ENCODE measurements at regions not wholly inside any gene's neighbourhood (a gene's known extent, or its start where the extent isn't known, plus 50 kb on each side); places are given as distances from the start of the nearest gene placed in this dataset.

DNA sequence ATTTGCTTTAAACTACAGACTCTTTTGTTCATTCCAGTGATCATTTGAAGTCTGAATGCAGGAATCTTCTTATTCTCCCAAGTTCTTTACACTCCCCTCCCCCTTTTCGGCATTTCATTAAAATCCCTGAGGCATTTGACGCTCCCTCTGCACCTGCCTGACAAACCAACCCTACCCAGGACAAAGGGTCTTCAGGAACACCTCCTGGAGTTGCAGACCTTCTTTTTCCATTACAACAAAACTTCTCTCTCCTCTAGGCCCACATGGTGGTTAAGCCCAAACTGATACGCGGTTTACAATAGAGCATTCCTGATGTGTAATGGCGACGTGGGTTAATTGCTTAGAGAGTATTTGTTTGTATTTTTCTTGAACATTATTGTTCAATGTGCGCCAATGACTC is 367.4 kb downstream of the FBXO15 start:
- no peak for DNase-seq

DNA sequence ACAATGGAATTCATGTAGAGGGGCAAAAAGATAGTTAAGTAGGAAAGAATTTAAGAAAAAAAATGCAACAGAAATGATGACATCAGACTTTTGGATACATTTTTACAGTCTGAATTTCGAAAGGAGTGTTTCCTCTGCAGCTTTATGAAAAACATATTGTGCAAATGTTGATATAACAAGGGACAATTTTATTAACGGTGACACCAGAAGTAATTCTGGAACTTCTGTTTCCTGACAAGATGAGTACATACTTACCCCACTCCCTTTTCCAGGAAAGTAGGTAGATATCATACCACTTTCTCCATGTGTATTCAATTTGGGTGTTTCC is 369.6 kb downstream of the FBXO15 start:
- DNase-seq, result no peak

GRCh38 chr18:73777356-73778031 is 370.1 kb downstream of the FBXO15 start:
- DNase-seq, result no peak

GRCh38 chr18:73774811-73775509 is 372.7 kb downstream of the FBXO15 start:
- DNase-seq, result no peak

DNA sequence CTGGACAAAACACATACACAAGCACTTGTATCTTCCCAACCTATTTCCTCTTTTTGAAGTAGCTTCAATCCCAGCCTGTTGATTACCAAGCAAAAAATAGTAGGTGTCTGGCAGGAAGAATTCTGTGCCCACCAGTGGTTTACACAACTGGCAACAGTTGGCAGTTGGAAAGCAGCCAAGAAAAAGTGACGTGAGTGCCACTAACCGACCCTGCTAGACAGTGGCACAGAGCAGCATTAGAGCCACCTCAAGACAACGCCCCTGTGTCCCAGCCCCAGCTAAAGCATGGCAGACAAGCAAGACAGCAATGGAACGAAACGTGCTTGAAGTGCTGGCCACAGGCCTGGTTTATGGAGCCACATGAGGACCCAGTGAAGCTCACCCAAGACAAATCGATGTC is 379.6 kb downstream of the FBXO15 start:
- DNase-seq, result no peak

DNA sequence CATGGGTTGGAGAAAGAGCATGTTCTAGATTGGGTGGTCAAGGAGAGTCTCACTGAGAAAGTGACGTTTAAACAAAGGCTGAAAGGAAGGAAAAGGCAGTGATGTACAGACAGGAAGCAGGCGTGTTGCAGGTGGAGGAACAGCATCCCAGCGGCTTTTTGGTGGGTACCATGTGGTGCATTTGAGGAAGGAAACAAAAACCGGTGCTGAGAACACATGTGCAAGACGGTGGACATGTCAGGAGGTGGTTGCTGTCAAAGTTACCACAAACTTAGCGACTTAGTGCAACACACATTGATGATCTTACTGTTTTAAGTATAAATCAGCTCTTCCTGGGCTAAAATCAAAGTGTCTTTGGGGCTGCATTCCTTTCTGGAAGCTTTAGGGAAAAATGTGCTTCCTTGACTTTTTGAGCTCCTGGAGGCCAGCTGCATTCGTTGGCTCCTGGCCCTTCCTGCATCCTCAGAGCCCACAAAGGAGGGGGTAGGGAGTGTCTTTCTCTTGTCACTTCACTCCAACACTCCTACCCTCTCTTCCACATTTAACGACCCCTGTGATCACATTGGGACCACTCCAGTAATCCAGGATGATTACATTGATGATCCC is 380.6 kb downstream of the FBXO15 start:
- no peak for DNase-seq

DNA sequence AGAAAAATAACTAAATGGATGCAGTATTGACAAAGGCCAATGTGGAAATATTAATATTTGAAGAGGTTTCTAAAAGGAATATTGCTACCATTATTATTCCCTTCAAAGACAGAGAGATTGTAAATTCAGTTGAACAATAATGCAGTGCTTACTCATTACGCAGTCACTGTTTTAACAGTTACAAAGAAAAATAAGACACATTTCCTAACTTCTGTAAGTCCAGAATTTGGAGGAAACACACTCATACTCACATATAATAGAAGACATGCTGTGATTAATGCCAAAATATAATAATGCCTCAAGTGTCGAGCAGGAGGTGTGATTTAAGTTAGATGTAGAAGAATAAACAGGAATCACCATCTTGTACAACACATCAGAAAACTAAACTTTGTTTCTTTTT is 389.2 kb downstream of the FBXO15 start:
- DNase-seq, result no peak

GRCh38 chr18:73756256-73757091 is 391.2 kb downstream of the FBXO15 start:
- no peak for DNase-seq

- DNase-seq, result no peak
Observed at GRCh38 chr18:73752965-73753364, 394.7 kb downstream of the FBXO15 start.

DNA sequence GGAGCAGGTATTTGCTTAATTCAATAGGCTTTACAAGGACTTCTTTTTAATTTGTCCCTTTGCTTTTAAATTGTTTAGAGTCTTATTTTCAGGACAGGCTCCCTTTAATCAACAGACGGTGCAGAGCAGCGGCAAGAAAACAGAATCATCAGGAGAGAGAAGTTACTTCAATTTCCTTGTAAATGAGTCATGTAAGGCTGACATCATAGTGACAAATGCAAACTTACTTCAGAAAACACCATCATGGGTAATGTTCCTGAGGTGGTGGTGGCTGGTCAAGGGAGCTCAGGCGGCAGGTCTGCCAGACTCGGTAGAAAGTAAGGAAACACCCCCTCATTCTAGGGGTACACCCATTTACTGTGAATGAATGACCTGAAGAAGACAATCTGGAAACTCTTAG is 395.1 kb downstream of the FBXO15 start:
- DNase-seq, result peak; percentile 31

DNA sequence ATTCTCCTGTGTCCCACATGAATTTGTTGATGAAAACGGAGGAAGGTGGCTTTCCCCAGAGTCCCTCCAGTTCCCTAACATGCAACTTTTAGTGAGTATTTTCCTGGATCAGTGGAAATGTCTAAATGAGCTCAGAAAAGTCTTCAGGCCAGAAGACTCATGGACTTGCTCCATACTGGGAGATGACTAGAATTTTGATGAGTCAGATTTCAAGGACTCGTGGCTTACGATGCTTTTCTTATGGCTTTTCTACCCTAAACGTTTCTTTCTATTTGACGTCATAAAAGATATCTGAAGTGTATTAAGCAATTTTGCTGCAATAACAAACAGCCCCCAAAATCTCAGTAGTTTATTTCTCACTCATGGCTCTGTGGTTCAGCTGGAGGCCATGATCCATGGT is 397.6 kb downstream of the FBXO15 start:
- DNase-seq, result no peak

GRCh38 chr18:73749304-73749703 is 398.3 kb downstream of the FBXO15 start:
- no peak for DNase-seq

DNA sequence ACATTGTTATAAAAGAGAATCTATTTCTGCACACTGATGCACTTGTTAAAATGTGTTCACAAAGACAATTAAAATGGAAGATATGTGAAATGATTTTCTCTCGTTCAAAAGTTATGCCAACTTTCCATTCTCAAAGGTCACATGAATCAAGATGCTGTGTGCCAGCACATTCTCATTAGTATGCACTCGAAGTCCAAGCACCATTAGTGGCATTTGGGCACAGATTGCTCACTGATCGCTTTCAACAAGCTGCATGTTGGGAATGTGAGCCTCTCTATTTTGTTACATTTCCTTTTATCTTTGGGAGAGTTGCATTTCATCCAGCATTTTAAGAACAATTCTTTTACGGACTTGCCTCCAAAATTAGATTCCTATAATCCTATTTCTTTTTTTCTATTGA is 398.9 kb downstream of the FBXO15 start:
- no peak for DNase-seq

- no peak for DNase-seq
Observed at GRCh38 chr18:73746101-73746500, 401.5 kb downstream of the FBXO15 start.

DNA sequence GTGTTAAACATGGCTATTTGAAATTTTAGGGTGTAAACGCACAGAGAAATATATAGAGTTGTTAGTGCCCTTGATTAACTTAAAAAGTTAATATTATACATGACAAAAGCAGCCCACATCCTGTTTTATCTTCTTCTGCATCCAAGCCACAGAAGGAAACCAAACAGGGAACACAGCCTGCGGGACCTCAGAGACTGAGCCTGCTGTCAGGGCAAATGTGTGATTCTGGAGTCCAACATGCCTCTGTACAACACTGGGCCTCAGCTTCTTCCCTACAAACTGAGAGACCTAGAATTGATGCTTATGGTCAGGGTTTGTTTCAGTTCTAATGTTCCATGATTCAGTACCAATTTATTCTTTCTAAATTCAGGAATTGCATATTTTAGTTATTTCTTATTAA is 404.7 kb downstream of the FBXO15 start:
- no peak for DNase-seq

- no peak for DNase-seq
Observed at GRCh38 chr18:73741946-73742345, 405.7 kb downstream of the FBXO15 start.

DNA sequence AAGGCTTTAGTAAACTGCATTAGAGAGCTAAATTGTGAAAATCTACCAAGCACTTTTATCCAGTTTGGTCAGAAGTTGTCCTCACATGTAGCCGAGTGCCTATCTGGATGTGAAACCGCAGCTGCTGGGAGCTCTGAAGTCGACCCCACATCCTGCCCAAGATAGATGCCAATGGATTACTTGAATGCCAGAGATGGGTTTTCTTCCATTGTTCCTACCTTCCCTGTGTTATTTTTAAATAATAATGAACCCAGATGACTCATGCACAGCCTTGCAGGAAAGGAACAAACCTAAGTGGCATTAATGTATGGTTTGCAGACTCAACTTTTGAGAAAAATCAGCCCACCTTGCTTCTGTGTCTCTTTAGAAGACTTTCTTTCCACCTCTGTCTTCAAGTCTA is 408.5 kb downstream of the FBXO15 start:
- no peak for DNase-seq

GRCh38 chr18:73737990-73738389 is 409.6 kb downstream of the FBXO15 start:
- DNase-seq, result no peak

DNA sequence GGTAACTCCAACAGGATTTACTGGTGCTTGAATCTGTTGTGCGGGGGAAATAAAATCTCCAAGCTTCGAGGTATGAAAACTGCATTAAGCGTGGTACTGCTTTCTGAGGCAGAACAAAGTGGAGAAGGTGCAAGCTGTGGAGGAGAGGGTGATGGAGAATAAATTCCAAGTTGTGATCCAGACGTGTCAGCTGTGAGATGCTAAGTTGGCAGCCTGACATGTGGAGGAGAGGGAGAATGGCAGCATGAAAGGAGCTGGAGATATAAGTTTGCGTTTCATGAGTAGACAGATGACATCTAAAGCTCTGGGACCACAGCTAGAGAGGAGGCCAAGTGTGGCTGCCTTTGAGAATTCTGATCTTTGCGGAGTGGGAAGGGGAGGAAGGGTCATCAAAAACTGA is 411.8 kb downstream of the FBXO15 start:
- DNase-seq, result no peak

DNA sequence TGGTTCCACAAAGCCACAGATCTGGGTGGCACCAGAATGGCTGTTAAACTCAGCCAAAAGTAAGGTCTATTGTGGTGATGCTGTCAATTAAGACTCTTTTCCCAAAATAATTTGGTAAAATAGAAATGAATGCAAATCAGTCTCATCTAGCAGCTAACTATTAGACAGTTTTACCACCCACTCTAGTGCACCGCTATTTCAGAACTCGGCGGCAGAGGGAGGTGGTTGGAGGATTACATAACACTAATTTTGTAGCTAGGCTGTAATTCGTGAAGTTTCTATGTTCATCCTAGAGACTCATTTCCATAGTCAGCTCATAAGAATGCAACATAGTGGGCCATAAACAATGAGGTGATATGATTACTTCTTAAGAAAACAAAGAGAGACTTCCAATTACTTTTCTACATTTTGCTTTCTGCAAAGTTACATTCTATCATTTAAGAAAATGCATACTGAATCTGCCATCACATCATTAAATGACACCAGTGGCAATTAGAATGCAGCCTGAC is 413.8 kb downstream of the FBXO15 start:
- DNase-seq, result no peak

- no peak for DNase-seq
Observed at GRCh38 chr18:73733376-73733775, 414.3 kb downstream of the FBXO15 start.

- no peak for DNase-seq
Observed at GRCh38 chr18:73728657-73729056, 419.0 kb downstream of the FBXO15 start.

- DNase-seq, result no peak
Observed at GRCh38 chr18:73724958-73725357, 422.7 kb downstream of the FBXO15 start.

DNA sequence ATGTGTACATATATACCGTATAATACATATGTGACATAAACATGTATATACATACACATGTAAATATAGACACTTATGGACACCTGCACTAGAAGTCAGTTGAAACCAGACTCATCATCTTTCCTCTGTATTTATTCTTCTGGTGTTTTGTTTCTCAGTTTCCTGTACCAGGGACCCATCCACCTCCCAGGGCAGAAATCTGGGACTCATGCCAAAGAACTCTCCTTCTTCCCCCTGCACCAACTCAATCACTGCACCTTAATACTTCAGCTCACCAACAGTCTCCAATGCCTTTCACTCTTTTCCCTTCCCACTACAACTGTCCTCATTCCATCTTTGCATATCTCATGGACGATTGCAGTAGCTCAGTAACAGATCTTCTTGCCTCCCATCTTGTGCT is 428.0 kb downstream of the FBXO15 start:
- no peak for DNase-seq

All from amniotic stem cell (primary cell).